ENCODE measurements at regions not wholly inside any gene's neighbourhood (a gene's known extent, or its start where the extent isn't known, plus 50 kb on each side); places are given as distances from the start of the nearest gene placed in this dataset.

GRCh38 chr5:146971401-146971800 lies 92.8 kb upstream of the PPP2R2B start:
- in situ Hi-C loops (cut with MboI; ENCODE audit: low pct_unique_long_range_greater_than_20kb, low sequenced_read_pairs, unreplicated experiment), result loop anchor here (25.0 kb wide), 1 partner anchor 309 kb away; no protein-coding TSS in a partner anchor
- no peak for TF ChIP-seq CTCF (IDR thresholded peaks at IDR 0.05; ENCODE audit: extremely low read depth, insufficient read depth, missing control alignments)
- no peak for DNase-seq (ENCODE audit: low spot score)

GRCh38 chr5:146986469-146986868 lies 107.9 kb upstream of the PPP2R2B start:
- DNase-seq (ENCODE audit: low spot score), result no peak
- in situ Hi-C loops (cut with MboI; ENCODE audit: low pct_unique_long_range_greater_than_20kb, low sequenced_read_pairs, unreplicated experiment), result no loop called here
- no peak for TF ChIP-seq CTCF (IDR thresholded peaks at IDR 0.05; ENCODE audit: extremely low read depth, insufficient read depth, missing control alignments)

GRCh38 chr5:146993876-146994530 lies 115.4 kb upstream of the PPP2R2B start:
- in situ Hi-C loops (cut with MboI; ENCODE audit: low pct_unique_long_range_greater_than_20kb, low sequenced_read_pairs, unreplicated experiment), result no loop called here
- no peak for TF ChIP-seq CTCF (IDR thresholded peaks at IDR 0.05; ENCODE audit: extremely low read depth, insufficient read depth, missing control alignments)
- DNase-seq (ENCODE audit: low spot score), result no peak

GRCh38 chr5:146995878-146996277 lies 117.3 kb upstream of the PPP2R2B start:
- in situ Hi-C loops (cut with MboI; ENCODE audit: low pct_unique_long_range_greater_than_20kb, low sequenced_read_pairs, unreplicated experiment), result no loop called here
- TF ChIP-seq CTCF (IDR thresholded peaks at IDR 0.05; ENCODE audit: extremely low read depth, insufficient read depth, missing control alignments), result no peak
- no peak for DNase-seq (ENCODE audit: low spot score)

GRCh38 chr5:147015405-147015804 lies 136.8 kb upstream of the PPP2R2B start:
- no peak for TF ChIP-seq CTCF (IDR thresholded peaks at IDR 0.05; ENCODE audit: extremely low read depth, insufficient read depth, missing control alignments)
- in situ Hi-C loops (cut with MboI; ENCODE audit: low pct_unique_long_range_greater_than_20kb, low sequenced_read_pairs, unreplicated experiment), result no loop called here
- DNase-seq (ENCODE audit: low spot score), result no peak

GRCh38 chr5:147017191-147017590 lies 138.6 kb upstream of the PPP2R2B start:
- in situ Hi-C loops (cut with MboI; ENCODE audit: low pct_unique_long_range_greater_than_20kb, low sequenced_read_pairs, unreplicated experiment), result no loop called here
- TF ChIP-seq CTCF (IDR thresholded peaks at IDR 0.05; ENCODE audit: extremely low read depth, insufficient read depth, missing control alignments), result no peak
- DNase-seq (ENCODE audit: low spot score), result no peak
